ENCODE measurements at regions not wholly inside any gene's neighbourhood (a gene's known extent, or its start where the extent isn't known, plus 50 kb on each side); places are given as distances from the start of the nearest gene placed in this dataset.

GRCh38 chr9:134275375-134275774 is 50.9 kb upstream of the RXRA start:
- H3K4me1 ChIP-seq (ENCODE audit: insufficient read depth, insufficient read length): peaks cover 10% of the 10 kb centered on the region
- DNase-seq (ENCODE audit: low read depth, low spot score): no peak
- TF ChIP-seq ZNF274 (IDR thresholded peaks at IDR 0.05; ENCODE audit: low read depth, low read length) (no peak), SUZ12 (IDR thresholded peaks at IDR 0.05; ENCODE audit: extremely low read depth, insufficient read depth, insufficient read length) (no peak), YY1 (IDR thresholded peaks at IDR 0.05; ENCODE audit: insufficient read depth, insufficient read length) (no peak)

GRCh38 chr9:134276453-134277245 is 49.6 kb upstream of the RXRA start:
- H3K9me3 ChIP-seq (ENCODE audit: insufficient read depth, low read length): peaks cover 5% of the 10 kb centered on the region; the same call in 1 of the 2 replicates
- H3K4me3 ChIP-seq (ENCODE audit: insufficient read length, low read depth): no peak overlapping the region
- no peak for DNase-seq (ENCODE audit: low read depth, low spot score)
- no peak overlapping the region for H3K9ac ChIP-seq (ENCODE audit: insufficient read length, low read depth)
- TF ChIP-seq ZNF274 (IDR thresholded peaks at IDR 0.05; ENCODE audit: low read depth, low read length) (no peak), YY1 (IDR thresholded peaks at IDR 0.05; ENCODE audit: insufficient read depth, insufficient read length) (no peak), SUZ12 (IDR thresholded peaks at IDR 0.05; ENCODE audit: extremely low read depth, insufficient read depth, insufficient read length) (no peak)
- H3K36me3 ChIP-seq (ENCODE audit: insufficient read depth, insufficient read length, low read length): no peaks in the 10 kb centered on the region
- no peaks in the 10 kb centered on the region for H3K27me3 ChIP-seq (ENCODE audit: insufficient read depth, insufficient read length)
- peaks cover 10% of the 10 kb centered on the region for H3K4me1 ChIP-seq (ENCODE audit: insufficient read depth, insufficient read length)

More at GRCh38 chr9:134275375-134275774, 50.9 kb upstream of the RXRA start:
- no peak overlapping the region for H3K4me3 ChIP-seq (ENCODE audit: insufficient read length, low read depth)
- no peak overlapping the region for H3K9ac ChIP-seq (ENCODE audit: insufficient read length, low read depth)
- H3K9me3 ChIP-seq (ENCODE audit: insufficient read depth, low read length): peaks cover 5% of the 10 kb centered on the region; the same call in 1 of the 2 replicates
- no peaks in the 10 kb centered on the region for H3K36me3 ChIP-seq (ENCODE audit: insufficient read depth, insufficient read length, low read length)
- no peaks in the 10 kb centered on the region for H3K27me3 ChIP-seq (ENCODE audit: insufficient read depth, insufficient read length)
